Activated CD8-positive, alpha-beta memory T cell treated with anti-CD3 and anti-CD28 coated beads for 24 hours (primary cell): ENCODE measurements at regions not wholly inside any gene's neighbourhood (a gene's known extent, or its start where the extent isn't known, plus 50 kb on each side); places are given as distances from the start of the nearest gene placed in this dataset.

ENCODE experiments used
- DNase-seq: peaks from one replicate; pipeline ENCODE4 v3.0.0-alpha.2; 2020

- DNase-seq = no peak
These were observed 133.2 kb upstream of the ZNF618 start for GRCh38 chr9:113742878-113743277.

- no peak for DNase-seq
These were observed 129.6 kb upstream of the ZNF618 start for GRCh38 chr9:113746486-113746885.

GRCh38 chr9:113748135-113748534 lies 128.0 kb upstream of the ZNF618 start:
- DNase-seq = no peak

- no peak for DNase-seq
These were observed 122.5 kb upstream of the ZNF618 start for GRCh38 chr9:113753398-113754119.

- no peak for DNase-seq
These were observed 121.4 kb upstream of the ZNF618 start for GRCh38 chr9:113754739-113755138.

GRCh38 chr9:113755433-113755832 lies 120.7 kb upstream of the ZNF618 start:
- DNase-seq = no peak

GRCh38 chr9:113756476-113757192 lies 119.5 kb upstream of the ZNF618 start:
- no peak for DNase-seq

- no peak for DNase-seq
These were observed 112.7 kb upstream of the ZNF618 start for GRCh38 chr9:113763429-113763828.

GRCh38 chr9:113764572-113764971 lies 111.5 kb upstream of the ZNF618 start:
- no peak for DNase-seq

GRCh38 chr9:113769412-113769811 lies 106.7 kb upstream of the ZNF618 start:
- DNase-seq = no peak

- no peak for DNase-seq
These were observed 105.7 kb upstream of the ZNF618 start for GRCh38 chr9:113770396-113770795.

- DNase-seq = no peak
These were observed 104.9 kb upstream of the ZNF618 start for GRCh38 chr9:113771199-113771598.

- no peak for DNase-seq
These were observed 103.8 kb upstream of the ZNF618 start for GRCh38 chr9:113772121-113772810.

GRCh38 chr9:113774963-113775362 lies 101.1 kb upstream of the ZNF618 start:
- no peak for DNase-seq

- no peak for DNase-seq
These were observed 100.4 kb upstream of the ZNF618 start for GRCh38 chr9:113775749-113776148.

GRCh38 chr9:113776194-113776593 lies 99.9 kb upstream of the ZNF618 start:
- no peak for DNase-seq

- DNase-seq = no peak
These were observed 94.7 kb upstream of the ZNF618 start for GRCh38 chr9:113781381-113781780.

GRCh38 chr9:113781896-113782295 lies 94.2 kb upstream of the ZNF618 start:
- no peak for DNase-seq

- no peak for DNase-seq
These were observed 92.6 kb upstream of the ZNF618 start for GRCh38 chr9:113783475-113783874.

GRCh38 chr9:113785334-113785733 lies 90.8 kb upstream of the ZNF618 start:
- no peak for DNase-seq

GRCh38 chr9:113786071-113786470 lies 90.0 kb upstream of the ZNF618 start:
- DNase-seq = no peak

- no peak for DNase-seq
These were observed 88.2 kb upstream of the ZNF618 start for GRCh38 chr9:113787871-113788270.

GRCh38 chr9:113788616-113789330 lies 87.3 kb upstream of the ZNF618 start:
- no peak for DNase-seq
